Mesothelial cell of epicardium (in vitro differentiated cells): ENCODE measurements at regions not wholly inside any gene's neighbourhood (a gene's known extent, or its start where the extent isn't known, plus 50 kb on each side); places are given as distances from the start of the nearest gene placed in this dataset.

Source experiments
- DNase-seq, 2 experiments: peaks; one replicate each; pipeline ENCODE4 v3.0.0; 2021; ENCODE audit warnings: low spot score in 2 of 2; ENCODE audit not compliant: unreplicated experiment in 2 of 2
- H3K27ac Mint-ChIP-seq: 2 replicates; pipeline ENCODE4 v1.8.0; 2021; ENCODE audit warnings: mixed read lengths
- H3K27me3 Mint-ChIP-seq: 2 replicates; pipeline ENCODE4 v1.8.0; 2021; ENCODE audit warnings: low read depth, mixed read lengths
- H3K36me3 Mint-ChIP-seq: 2 replicates; pipeline ENCODE4 v1.8.0; 2021; ENCODE audit warnings: mixed read lengths
- H3K4me1 Mint-ChIP-seq: 2 replicates; pipeline ENCODE4 v1.8.0; 2021; ENCODE audit warnings: mixed read lengths
- H3K4me3 Mint-ChIP-seq: 2 replicates; pipeline ENCODE4 v1.8.0; 2021; ENCODE audit warnings: mild to moderate bottlenecking, moderate library complexity, mixed read lengths
- H3K9me3 Mint-ChIP-seq: 2 replicates; pipeline ENCODE4 v1.8.0; 2021; ENCODE audit warnings: mixed read lengths
- CTCF ChIP-seq: fragments of 200-600 bp; sonication (generic); IDR thresholded peaks from one replicate; pipeline ENCODE4 v1.5.0; 2021; ENCODE audit warnings: antibody characterized with exemption; ENCODE audit not compliant: unreplicated experiment

GRCh38 chr6:232982-233640 lies 59.2 kb upstream of the DUSP22 start:
- no peak for DNase-seq
- H3K27ac Mint-ChIP-seq = no peak overlapping the region
- no peaks in the 10 kb centered on the region for H3K9me3 Mint-ChIP-seq

GRCh38 chr6:234706-235372 lies 57.4 kb upstream of the DUSP22 start:
- no peak for TF ChIP-seq CTCF
- H3K36me3 Mint-ChIP-seq = no peaks in the 10 kb centered on the region
- no peak for DNase-seq
- H3K9me3 Mint-ChIP-seq = no peaks in the 10 kb centered on the region
- H3K27ac Mint-ChIP-seq = no peak overlapping the region
- H3K27me3 Mint-ChIP-seq = peaks cover 25% of the 10 kb centered on the region
- H3K4me3 Mint-ChIP-seq = no peak overlapping the region
- H3K4me1 Mint-ChIP-seq = peaks cover 6% of the 10 kb centered on the region

More at GRCh38 chr6:232982-233640, 59.2 kb upstream of the DUSP22 start:
- no peak for TF ChIP-seq CTCF
- Mint-ChIP-seq H3K27me3 (peaks cover 15% of the 10 kb centered on the region), H3K4me1 (peaks cover 6% of the 10 kb centered on the region), H3K36me3 (no peaks in the 10 kb centered on the region), H3K4me3 (no peak overlapping the region)

- peak overlapping the region; percentile 47 for H3K27ac Mint-ChIP-seq
- peak overlapping the region; percentile 46 for H3K4me3 Mint-ChIP-seq
- H3K9me3 Mint-ChIP-seq = no peaks in the 10 kb centered on the region
- TF ChIP-seq CTCF = no peak
- H3K4me1 Mint-ChIP-seq = peaks cover 6% of the 10 kb centered on the region
- H3K36me3 Mint-ChIP-seq = no peaks in the 10 kb centered on the region
- DNase-seq = no peak
- H3K27me3 Mint-ChIP-seq = peaks cover 29% of the 10 kb centered on the region
Observed at GRCh38 chr6:235763-236360, 56.4 kb upstream of the DUSP22 start.

GRCh38 chr6:236519-236918 lies 55.8 kb upstream of the DUSP22 start:
- H3K36me3 Mint-ChIP-seq = no peaks in the 10 kb centered on the region
- TF ChIP-seq CTCF = no peak
- H3K27ac Mint-ChIP-seq = no peak overlapping the region

GRCh38 chr6:240151-240550 lies 52.1 kb upstream of the DUSP22 start:
- Mint-ChIP-seq H3K27ac (no peak overlapping the region), H3K27me3 (peaks cover 49% of the 10 kb centered on the region), H3K4me3 (no peak overlapping the region), H3K9me3 (peaks cover 11% of the 10 kb centered on the region), H3K36me3 (no peaks in the 10 kb centered on the region), H3K4me1 (peaks cover 6% of the 10 kb centered on the region)
- no peak for DNase-seq
- TF ChIP-seq CTCF = no peak

More at GRCh38 chr6:236519-236918, 55.8 kb upstream of the DUSP22 start:
- peaks cover 6% of the 10 kb centered on the region for H3K4me1 Mint-ChIP-seq
- no peak overlapping the region for H3K4me3 Mint-ChIP-seq
- H3K9me3 Mint-ChIP-seq = no peaks in the 10 kb centered on the region
- peaks cover 34% of the 10 kb centered on the region for H3K27me3 Mint-ChIP-seq
- DNase-seq = no peak
